ENCODE measurements at regions not wholly inside any gene's neighbourhood (a gene's known extent, or its start where the extent isn't known, plus 50 kb on each side); places are given as distances from the start of the nearest gene placed in this dataset.

DNA sequence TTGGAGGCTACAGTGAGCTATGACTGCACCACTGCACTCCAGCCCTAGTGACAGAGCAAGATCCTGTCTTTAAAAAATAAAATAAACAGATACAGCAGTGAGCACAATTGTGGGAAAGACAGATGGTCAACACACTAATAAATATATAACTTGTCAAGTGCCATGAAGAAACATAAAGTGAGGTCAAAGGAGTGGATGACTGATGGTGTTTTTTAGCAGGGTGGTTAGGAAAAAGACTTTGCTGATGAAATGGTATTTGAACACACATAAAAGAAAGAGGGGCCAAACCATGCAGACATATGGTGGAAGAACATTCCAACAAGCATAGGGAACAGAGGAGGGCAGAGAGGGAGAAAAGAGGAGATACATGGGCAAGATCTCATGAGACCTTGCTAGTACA, 392.7 kb upstream of the AUTS2 start:
- TF ChIP-seq, protein P1, sequence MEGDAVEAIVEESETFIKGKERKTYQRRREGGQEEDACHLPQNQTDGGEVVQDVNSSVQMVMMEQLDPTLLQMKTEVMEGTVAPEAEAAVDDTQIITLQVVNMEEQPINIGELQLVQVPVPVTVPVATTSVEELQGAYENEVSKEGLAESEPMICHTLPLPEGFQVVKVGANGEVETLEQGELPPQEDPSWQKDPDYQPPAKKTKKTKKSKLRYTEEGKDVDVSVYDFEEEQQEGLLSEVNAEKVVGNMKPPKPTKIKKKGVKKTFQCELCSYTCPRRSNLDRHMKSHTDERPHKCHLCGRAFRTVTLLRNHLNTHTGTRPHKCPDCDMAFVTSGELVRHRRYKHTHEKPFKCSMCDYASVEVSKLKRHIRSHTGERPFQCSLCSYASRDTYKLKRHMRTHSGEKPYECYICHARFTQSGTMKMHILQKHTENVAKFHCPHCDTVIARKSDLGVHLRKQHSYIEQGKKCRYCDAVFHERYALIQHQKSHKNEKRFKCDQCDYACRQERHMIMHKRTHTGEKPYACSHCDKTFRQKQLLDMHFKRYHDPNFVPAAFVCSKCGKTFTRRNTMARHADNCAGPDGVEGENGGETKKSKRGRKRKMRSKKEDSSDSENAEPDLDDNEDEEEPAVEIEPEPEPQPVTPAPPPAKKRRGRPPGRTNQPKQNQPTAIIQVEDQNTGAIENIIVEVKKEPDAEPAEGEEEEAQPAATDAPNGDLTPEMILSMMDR (IDR thresholded peaks at IDR 0.05): no peak
- no peak for TF ChIP-seq POLR2A (IDR thresholded peaks at IDR 0.05)
- TF ChIP-seq EP300 (IDR thresholded peaks at IDR 0.05): no peak
